Osteocyte (in vitro differentiated cells): ENCODE measurements at regions not wholly inside any gene's neighbourhood (a gene's known extent, or its start where the extent isn't known, plus 50 kb on each side); places are given as distances from the start of the nearest gene placed in this dataset.

ENCODE experiments used
- DNase-seq: peaks from one replicate; pipeline ENCODE4 v3.0.0; 2021; ENCODE audit warnings: mixed read lengths; ENCODE audit not compliant: unreplicated experiment; ENCODE audit errors: extremely low spot score
- H3K27ac Mint-ChIP-seq: one replicate; pipeline ENCODE4 v1.8.0; 2021; ENCODE audit warnings: mild to moderate bottlenecking, mixed read lengths; ENCODE audit not compliant: unreplicated experiment
- H3K27me3 Mint-ChIP-seq: one replicate; pipeline ENCODE4 v1.8.0; 2021; ENCODE audit warnings: mixed read lengths; ENCODE audit not compliant: unreplicated experiment
- H3K36me3 Mint-ChIP-seq: one replicate; pipeline ENCODE4 v1.8.0; 2021; ENCODE audit warnings: mixed read lengths; ENCODE audit not compliant: unreplicated experiment
- H3K4me1 Mint-ChIP-seq: one replicate; pipeline ENCODE4 v1.8.0; 2021; ENCODE audit warnings: mixed read lengths; ENCODE audit not compliant: unreplicated experiment
- H3K4me3 Mint-ChIP-seq: one replicate; pipeline ENCODE4 v1.8.0; 2021; ENCODE audit warnings: mild to moderate bottlenecking, moderate library complexity, mixed read lengths; ENCODE audit not compliant: unreplicated experiment
- H3K9me3 Mint-ChIP-seq: one replicate; pipeline ENCODE4 v1.8.0; 2021; ENCODE audit warnings: mixed read lengths; ENCODE audit not compliant: unreplicated experiment
- CTCF ChIP-seq: fragments of 200-600 bp; sonication (generic); IDR thresholded peaks from 2 replicates; pipeline ENCODE4 v1.5.0; 2021; ENCODE audit warnings: antibody characterized with exemption, mild to moderate bottlenecking, moderate library complexity

- H3K4me3 Mint-ChIP-seq: no peak overlapping the region
- H3K9me3 Mint-ChIP-seq: peaks cover 3% of the 10 kb centered on the region
- no peak overlapping the region for H3K27ac Mint-ChIP-seq
These were observed 199.9 kb upstream of the RBMS3 start for GRCh38 chr3:29080967-29081366.

GRCh38 chr3:29083081-29083480, 197.8 kb upstream of the RBMS3 start:
- Mint-ChIP-seq H3K36me3 (no peaks in the 10 kb centered on the region), H3K9me3 (peaks cover 3% of the 10 kb centered on the region), H3K27me3 (no peaks in the 10 kb centered on the region), H3K27ac (no peak overlapping the region), H3K4me1 (peaks cover 14% of the 10 kb centered on the region), H3K4me3 (no peak overlapping the region)
- TF ChIP-seq CTCF: no peak
- no peak for DNase-seq

More at GRCh38 chr3:29080967-29081366, 199.9 kb upstream of the RBMS3 start:
- no peaks in the 10 kb centered on the region for H3K36me3 Mint-ChIP-seq
- H3K27me3 Mint-ChIP-seq: no peaks in the 10 kb centered on the region
- H3K4me1 Mint-ChIP-seq: peaks cover 14% of the 10 kb centered on the region
- no peak for TF ChIP-seq CTCF
- no peak for DNase-seq

GRCh38 chr3:29083676-29084075, 197.2 kb upstream of the RBMS3 start:
- no peak for TF ChIP-seq CTCF
- Mint-ChIP-seq H3K27me3 (no peaks in the 10 kb centered on the region), H3K9me3 (peaks cover 3% of the 10 kb centered on the region), H3K4me1 (peaks cover 14% of the 10 kb centered on the region), H3K27ac (peak overlapping the region; percentile 35), H3K4me3 (no peak overlapping the region), H3K36me3 (no peaks in the 10 kb centered on the region)
- DNase-seq: no peak

GRCh38 chr3:29088579-29088978, 192.3 kb upstream of the RBMS3 start:
- H3K27me3 Mint-ChIP-seq: no peaks in the 10 kb centered on the region
- H3K4me1 Mint-ChIP-seq: peaks cover 11% of the 10 kb centered on the region
- TF ChIP-seq CTCF: no peak
- peaks cover 6% of the 10 kb centered on the region for H3K9me3 Mint-ChIP-seq
- H3K36me3 Mint-ChIP-seq: peaks cover 2% of the 10 kb centered on the region
- H3K27ac Mint-ChIP-seq: no peak overlapping the region
- H3K4me3 Mint-ChIP-seq: no peak overlapping the region
- DNase-seq: no peak

GRCh38 chr3:29090912-29091597, 189.8 kb upstream of the RBMS3 start:
- Mint-ChIP-seq H3K9me3 (peaks cover 11% of the 10 kb centered on the region), H3K36me3 (peaks cover 2% of the 10 kb centered on the region), H3K27me3 (no peaks in the 10 kb centered on the region), H3K27ac (no peak overlapping the region), H3K4me3 (no peak overlapping the region), H3K4me1 (peaks cover 5% of the 10 kb centered on the region)
- TF ChIP-seq CTCF: no peak
- DNase-seq: no peak
